Heart left ventricle (tissue), 16 donors: ENCODE measurements at regions not wholly inside any gene's neighbourhood (a gene's known extent, or its start where the extent isn't known, plus 50 kb on each side); places are given as distances from the start of the nearest gene placed in this dataset.
A peak's percentile ranks its signal among the peaks of the same experiment; 100 is the strongest.
"Not testable (repeated sequence)": the region's sequence is repeated elsewhere in the genome, so short reads cannot be mapped to it uniquely, and the experiment has no call there.

Experiments
- ATAC-seq, 4 donors: fragments of 200-7000 bp; cut with Tn5 transposase; one replicate each; pipeline ENCODE4 v1.9.1; 2020 to 2022; ENCODE audit warnings: moderate library complexity in 4 of 4, mild to moderate bottlenecking in 3 of 4, moderate number of reproducible peaks in 1 of 4
- DNase-seq, 5 donors: peaks; one replicate each; pipeline ENCODE4 v3.0.0-alpha.2; 2020
- H3K27ac ChIP-seq, 12 donors: fragments of 200-600 bp; sonication (generic) in 4 of 12; one replicate each; pipeline versions ENCODE4 v1.5.0 to v1.8.0; 2016 to 2022; ENCODE audit warnings: mild to moderate bottlenecking in 2 of 12
- H3K27me3 ChIP-seq, 9 donors: fragments of 200-600 bp; sonication (generic) in 2 of 9; one replicate each; pipeline versions ENCODE4 v1.5.1 to v1.8.0; 2016 to 2022; ENCODE audit warnings: mild to moderate bottlenecking in 3 of 9
- H3K36me3 ChIP-seq, 9 donors: fragments of 200-600 bp; sonication (generic) in 2 of 9; one replicate each; pipeline versions ENCODE4 v1.5.0 to v1.8.0; 2018 to 2022; ENCODE audit warnings: mild to moderate bottlenecking in 2 of 9
- H3K4me1 ChIP-seq, 12 donors: fragments of 200-600 bp; sonication (generic) in 4 of 12; one replicate each; pipeline versions ENCODE4 v1.5.0 to v1.8.0; 2016 to 2022; ENCODE audit warnings: mild to moderate bottlenecking in 3 of 12
- H3K4me3 ChIP-seq, 12 donors: fragments of 200-600 bp; sonication (generic) in 4 of 12; one replicate each; pipeline versions ENCODE4 v1.5.0 to v1.8.0; 2017 to 2022; ENCODE audit warnings: mild to moderate bottlenecking in 9 of 12, moderate library complexity in 4 of 12
- H3K9me3 ChIP-seq, 12 donors: fragments of 200-600 bp; sonication (generic) in 4 of 12; one replicate each; pipeline versions ENCODE4 v1.5.0 to v1.8.0; 2016 to 2022; ENCODE audit warnings: mild to moderate bottlenecking in 1 of 12
- CTCF ChIP-seq, 12 donors: fragments of 200-600 bp; sonication (generic) in 4 of 12; IDR thresholded peaks; one replicate each; pipeline versions ENCODE4 v1.5.0 to v1.8.0; 2018 to 2022; ENCODE audit warnings: antibody characterized with exemption in 12 of 12, mild to moderate bottlenecking in 5 of 12
- POLR2A ChIP-seq, 2 donors: fragments of 450-650 bp; IDR thresholded peaks; one replicate each; pipeline ENCODE4 v1.6.1; 2017; ENCODE audit warnings: antibody characterized with exemption in 2 of 2, mild to moderate bottlenecking in 2 of 2, moderate library complexity in 2 of 2
- WGBS, 4 donors: extraction: QIAGEN DNeasy Blood & Tissue Kit in 2 of 4; methylation state at CpG; one replicate each; pipeline versions ENCODE4 v1.1.5 to v1.1.7; 2013 to 2018; 5-methylcytosine and 5-hydroxymethylcytosine counted together
- intact Hi-C, 10 donors: fragments of 100-400 bp; cut with DNase I; formaldehyde crosslinking; loops; one replicate each; pipeline versions ENCODE4 v1.11.1 to v1.14.2; 2022
- donor health status: ischemic (EF 13 %, LVEDD 7.1; RV severe dilation, severe dysfunction).
- donor health status: healthy with polysubstance abuse.
- donor health status: DM: no; HTN: yes; CAD: no.
- donor health status: DM: no; HTN: no; CAD: no.
- donor health status: ischemic (EF 25% LVEDD 6.9; RV normal size, moderate dysfunction).
- donor health status: ischemic (EF 25% LVEDD 5.7; RV mildly dilated, moderate dysfunction).
- donor health status: healthy.
- donor health status: DM: yes; HTN: yes; CAD: no.
- donor health status: ischemic (EF 35%, LVEDD 5.7; RV mildly dilated, moderate dysfunction).
- donor health status: nonischemic (EF 11% LVEDD 7.7; RV severe dilation, severe dysfunction).
- donor health status: DM: yes; HTN: yes; CAD: no.
- donor health status: PGD.
- donor health status: ischemic (EF 29% LVEDD 5.4; RV normal size, mild dysfunction).
- donor health status: nonischemic (EF 23%, LVEDD 6.1; RV moderate dilation, normal function).

- intact Hi-C loops, result no loop called here
- no peak for TF ChIP-seq CTCF (IDR thresholded peaks at IDR 0.05)
- no peak for TF ChIP-seq POLR2A (IDR thresholded peaks at IDR 0.05)
- Histone ChIP-seq H3K4me3 (no peak overlapping the region), H3K27me3 (no peaks in the 10 kb centered on the region), H3K27ac (no peak overlapping the region), H3K4me1 (no peaks in the 10 kb centered on the region), H3K9me3 (peaks cover 0 to 4% (median 0%) of the 10 kb centered on the region in 12 donors), H3K36me3 (no peaks in the 10 kb centered on the region)
- ATAC-seq (no peak), DNase-seq (no peak)
- 32 to 48% (median 40%) methylated on average over 2 of the region's 2 CpGs for WGBS, 4 donors
These were observed 308.5 kb upstream of the MAGI2 start for GRCh38 chr7:79761876-79762429.

DNA sequence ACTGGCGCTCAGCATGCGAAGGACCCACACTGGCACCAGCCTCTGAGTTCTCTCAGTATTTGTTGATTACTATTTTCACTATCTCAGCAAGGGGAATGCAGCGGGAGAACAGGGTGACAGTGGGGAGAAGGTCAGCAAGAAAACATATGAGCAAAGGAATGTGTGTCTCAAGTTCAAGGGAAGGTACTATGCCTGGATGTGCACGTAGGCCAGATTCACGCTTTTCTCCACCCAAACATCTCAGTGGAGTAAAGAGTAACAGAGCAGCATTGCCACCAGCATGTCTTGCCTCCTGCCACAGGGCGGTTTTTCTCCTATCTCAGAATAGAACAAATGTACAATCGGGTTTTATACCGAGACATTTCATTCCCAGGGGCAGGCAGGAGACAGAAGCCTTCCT, 297.5 kb upstream of the MAGI2 start:
- WGBS, 4 donors, result 82 to 83% (median 82%) methylated on average over 8 of the region's 8 CpGs
- ATAC-seq, H3K36me3 ChIP-seq, H3K27me3 ChIP-seq, intact Hi-C loops, H3K4me1 ChIP-seq, DNase-seq, H3K4me3 ChIP-seq, H3K27ac ChIP-seq: not testable (repeated sequence)
- H3K9me3 ChIP-seq, result peaks cover 0 to 16% (median 0%) of the 10 kb centered on the region in 12 donors

DNA sequence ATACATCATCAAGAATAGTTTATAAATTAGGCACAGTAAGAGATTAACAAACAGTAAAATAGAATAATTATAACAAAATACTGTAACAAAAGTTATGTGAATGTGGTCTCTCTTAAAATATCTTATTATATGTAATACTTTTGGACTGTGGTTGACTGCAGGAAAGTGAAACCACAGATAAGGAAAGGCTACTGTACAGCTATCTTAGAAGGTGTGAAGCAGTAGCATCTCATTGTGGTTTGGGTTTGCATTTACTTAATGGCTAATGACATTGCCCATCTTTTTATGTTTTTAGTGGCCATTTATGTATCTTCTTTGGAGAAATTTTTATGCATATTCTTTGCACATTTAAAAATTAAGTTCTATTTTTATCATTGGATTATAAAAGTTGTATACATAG, 296.4 kb upstream of the MAGI2 start:
- no peak for TF ChIP-seq CTCF (IDR thresholded peaks at IDR 0.05)
- no peak for TF ChIP-seq POLR2A (IDR thresholded peaks at IDR 0.05)
- no peaks in the 10 kb centered on the region for H3K4me1 ChIP-seq
- no peak overlapping the region for H3K27ac ChIP-seq
- H3K27me3 ChIP-seq, result no peaks in the 10 kb centered on the region
- H3K36me3 ChIP-seq, result no peaks in the 10 kb centered on the region
- H3K4me3 ChIP-seq, result no peak overlapping the region
- ATAC-seq (no peak), DNase-seq (no peak)
- H3K9me3 ChIP-seq, result peaks cover 0 to 11% (median 0%) of the 10 kb centered on the region in 12 donors
- intact Hi-C loops, result loop anchor here in 1 of 10 donors (10.0 kb wide), 1 partner anchor 445 kb away; no protein-coding TSS in a partner anchor

- intact Hi-C loops, result loop anchor here in 4 of 10 donors (5.0 to 10.0 kb wide), 2 partner anchors 437 to 444 kb away; no protein-coding TSS in a partner anchor
These were observed 288.2 kb upstream of the MAGI2 start for GRCh38 chr7:79741684-79742083.

More at GRCh38 chr7:79741684-79742083, 288.2 kb upstream of the MAGI2 start:
- DNase-seq (no peak), ATAC-seq (no peak)
- H3K27ac ChIP-seq, result no peak overlapping the region
- WGBS, 4 donors, result 47 to 76% (median 52%) methylated on average over 3 of the region's 3 CpGs
- H3K36me3 ChIP-seq, result no peaks in the 10 kb centered on the region
- TF ChIP-seq POLR2A (IDR thresholded peaks at IDR 0.05) (no peak), CTCF (IDR thresholded peaks at IDR 0.05) (peak in 7 of 12 donors; percentile 11 to 40 (median 26))
- no peaks in the 10 kb centered on the region for H3K9me3 ChIP-seq
- no peaks in the 10 kb centered on the region for H3K4me1 ChIP-seq
- H3K4me3 ChIP-seq, result no peak overlapping the region
- H3K27me3 ChIP-seq, result no peaks in the 10 kb centered on the region
